ENCODE measurements at regions not wholly inside any gene's neighbourhood (a gene's known extent, or its start where the extent isn't known, plus 50 kb on each side); places are given as distances from the start of the nearest gene placed in this dataset.
"Not testable (repeated sequence)": the region's sequence is repeated elsewhere in the genome, so short reads cannot be mapped to it uniquely, and the experiment has no call there.

DNA sequence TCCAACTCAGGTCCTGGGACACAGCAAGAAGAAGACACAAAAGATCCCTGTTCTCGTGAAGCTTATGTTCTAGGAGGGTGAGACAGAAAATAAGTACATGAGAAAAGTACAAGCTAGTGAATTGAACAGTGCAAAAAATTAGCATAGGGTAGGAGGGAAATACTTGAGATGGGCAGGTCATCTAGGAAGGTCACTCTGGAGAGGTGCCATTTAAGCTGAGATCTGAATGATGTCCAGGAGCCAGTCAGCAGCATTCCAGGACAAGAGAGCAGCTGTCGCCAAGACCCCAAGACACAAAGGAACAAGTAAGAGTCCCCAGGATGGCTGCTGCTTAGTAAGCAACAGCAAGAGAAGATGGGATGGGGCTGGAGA, 379.4 kb downstream of the ANAPC1 start:
- TF ChIP-seq, protein P1, sequence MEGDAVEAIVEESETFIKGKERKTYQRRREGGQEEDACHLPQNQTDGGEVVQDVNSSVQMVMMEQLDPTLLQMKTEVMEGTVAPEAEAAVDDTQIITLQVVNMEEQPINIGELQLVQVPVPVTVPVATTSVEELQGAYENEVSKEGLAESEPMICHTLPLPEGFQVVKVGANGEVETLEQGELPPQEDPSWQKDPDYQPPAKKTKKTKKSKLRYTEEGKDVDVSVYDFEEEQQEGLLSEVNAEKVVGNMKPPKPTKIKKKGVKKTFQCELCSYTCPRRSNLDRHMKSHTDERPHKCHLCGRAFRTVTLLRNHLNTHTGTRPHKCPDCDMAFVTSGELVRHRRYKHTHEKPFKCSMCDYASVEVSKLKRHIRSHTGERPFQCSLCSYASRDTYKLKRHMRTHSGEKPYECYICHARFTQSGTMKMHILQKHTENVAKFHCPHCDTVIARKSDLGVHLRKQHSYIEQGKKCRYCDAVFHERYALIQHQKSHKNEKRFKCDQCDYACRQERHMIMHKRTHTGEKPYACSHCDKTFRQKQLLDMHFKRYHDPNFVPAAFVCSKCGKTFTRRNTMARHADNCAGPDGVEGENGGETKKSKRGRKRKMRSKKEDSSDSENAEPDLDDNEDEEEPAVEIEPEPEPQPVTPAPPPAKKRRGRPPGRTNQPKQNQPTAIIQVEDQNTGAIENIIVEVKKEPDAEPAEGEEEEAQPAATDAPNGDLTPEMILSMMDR (IDR thresholded peaks at IDR 0.05): not testable (repeated sequence)
- not testable (repeated sequence) for TF ChIP-seq EZH2 (IDR thresholded peaks at IDR 0.05)

All from neural progenitor cell (in vitro differentiated cells).